LNCAP (cell line): ENCODE measurements at regions not wholly inside any gene's neighbourhood (a gene's known extent, or its start where the extent isn't known, plus 50 kb on each side); places are given as distances from the start of the nearest gene placed in this dataset.

ENCODE experiments used
- TF ChIP-seq, protein P1 (sequence below): fragments of 450-650 bp; IDR thresholded peaks from 2 replicates; pipeline ENCODE4 v1.5.1; 2017; ENCODE audit warnings: mild to moderate bottlenecking

DNA sequence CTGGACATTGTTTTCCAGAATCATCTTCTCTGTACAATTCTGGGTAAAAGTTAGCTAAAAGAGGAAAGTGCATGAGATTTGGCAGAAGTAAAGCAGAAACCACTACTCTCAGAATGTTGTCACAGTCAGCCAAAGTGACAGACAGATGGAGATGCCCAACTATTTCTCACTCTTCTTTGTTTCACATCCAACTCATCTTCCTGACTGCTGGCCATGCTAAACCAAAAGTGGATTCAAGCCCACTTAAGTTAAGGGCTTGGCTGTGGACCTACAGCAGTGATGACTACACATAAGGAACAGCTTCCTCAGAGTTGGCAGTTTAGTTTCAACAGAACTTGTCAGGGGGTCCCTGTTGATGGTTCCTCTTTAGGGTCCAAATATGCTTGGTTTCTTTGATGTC, 730.2 kb downstream of the LRRIQ3 start:
- TF ChIP-seq, protein P1, sequence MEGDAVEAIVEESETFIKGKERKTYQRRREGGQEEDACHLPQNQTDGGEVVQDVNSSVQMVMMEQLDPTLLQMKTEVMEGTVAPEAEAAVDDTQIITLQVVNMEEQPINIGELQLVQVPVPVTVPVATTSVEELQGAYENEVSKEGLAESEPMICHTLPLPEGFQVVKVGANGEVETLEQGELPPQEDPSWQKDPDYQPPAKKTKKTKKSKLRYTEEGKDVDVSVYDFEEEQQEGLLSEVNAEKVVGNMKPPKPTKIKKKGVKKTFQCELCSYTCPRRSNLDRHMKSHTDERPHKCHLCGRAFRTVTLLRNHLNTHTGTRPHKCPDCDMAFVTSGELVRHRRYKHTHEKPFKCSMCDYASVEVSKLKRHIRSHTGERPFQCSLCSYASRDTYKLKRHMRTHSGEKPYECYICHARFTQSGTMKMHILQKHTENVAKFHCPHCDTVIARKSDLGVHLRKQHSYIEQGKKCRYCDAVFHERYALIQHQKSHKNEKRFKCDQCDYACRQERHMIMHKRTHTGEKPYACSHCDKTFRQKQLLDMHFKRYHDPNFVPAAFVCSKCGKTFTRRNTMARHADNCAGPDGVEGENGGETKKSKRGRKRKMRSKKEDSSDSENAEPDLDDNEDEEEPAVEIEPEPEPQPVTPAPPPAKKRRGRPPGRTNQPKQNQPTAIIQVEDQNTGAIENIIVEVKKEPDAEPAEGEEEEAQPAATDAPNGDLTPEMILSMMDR: no peak

DNA sequence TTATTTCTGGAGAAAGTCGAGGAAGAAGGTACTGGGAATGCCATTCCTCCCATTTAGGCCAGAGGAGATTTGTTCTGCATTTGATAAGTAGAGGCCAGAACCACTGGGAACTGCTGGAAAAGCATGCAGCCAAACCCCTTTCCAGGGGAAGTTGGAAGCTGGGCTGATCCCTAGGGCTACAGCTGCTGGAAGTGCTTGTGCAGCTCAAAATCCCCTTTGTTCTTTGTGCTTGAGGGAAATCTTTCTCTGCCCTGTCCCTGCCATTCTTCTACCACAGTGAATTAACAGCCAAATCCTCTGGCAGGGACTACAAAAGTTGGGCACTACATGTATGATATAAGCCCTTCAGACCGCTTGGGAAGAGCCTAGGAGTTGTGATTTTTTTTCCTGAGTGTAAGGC, 734.1 kb downstream of the LRRIQ3 start:
- TF ChIP-seq, protein P1: no peak

DNA sequence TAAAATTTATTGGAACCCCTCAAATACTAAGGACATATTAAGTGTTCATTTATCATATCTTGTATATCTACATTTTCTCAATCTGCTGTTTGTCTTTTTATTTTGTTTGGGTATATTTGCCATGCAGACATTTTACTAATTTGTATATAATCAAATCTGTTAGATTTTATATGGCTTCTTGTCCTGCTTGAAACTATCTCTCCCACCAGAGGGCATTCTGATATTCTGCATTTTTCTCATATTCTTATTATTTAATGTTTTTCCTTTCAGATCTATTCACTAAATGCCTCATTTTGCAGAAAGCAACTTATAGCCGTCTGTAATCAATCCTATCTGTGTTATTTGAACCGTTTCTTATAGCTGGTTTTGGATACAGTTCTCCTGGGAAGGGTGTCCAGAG, 745.5 kb downstream of the LRRIQ3 start:
- TF ChIP-seq, protein P1: no peak

DNA sequence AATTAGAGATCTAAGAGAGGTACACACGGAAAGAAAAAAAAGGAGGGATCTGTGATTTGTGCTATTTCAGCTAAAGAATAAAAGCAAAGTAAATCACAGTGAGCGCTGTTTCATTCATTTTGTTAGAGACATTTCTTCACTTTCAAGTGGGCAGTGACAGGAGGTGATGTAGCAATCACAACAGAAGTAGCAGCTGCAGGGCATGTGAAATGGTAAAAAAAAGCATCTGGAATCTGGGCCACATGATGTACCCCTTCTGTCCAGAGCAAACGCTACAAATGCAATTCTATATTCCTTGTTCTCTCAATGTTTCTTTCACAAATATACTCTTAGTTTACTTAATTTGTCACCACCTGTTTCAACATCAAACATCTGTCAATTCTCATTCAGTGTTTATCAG, 786.5 kb downstream of the LRRIQ3 start:
- TF ChIP-seq, protein P1: no peak

DNA sequence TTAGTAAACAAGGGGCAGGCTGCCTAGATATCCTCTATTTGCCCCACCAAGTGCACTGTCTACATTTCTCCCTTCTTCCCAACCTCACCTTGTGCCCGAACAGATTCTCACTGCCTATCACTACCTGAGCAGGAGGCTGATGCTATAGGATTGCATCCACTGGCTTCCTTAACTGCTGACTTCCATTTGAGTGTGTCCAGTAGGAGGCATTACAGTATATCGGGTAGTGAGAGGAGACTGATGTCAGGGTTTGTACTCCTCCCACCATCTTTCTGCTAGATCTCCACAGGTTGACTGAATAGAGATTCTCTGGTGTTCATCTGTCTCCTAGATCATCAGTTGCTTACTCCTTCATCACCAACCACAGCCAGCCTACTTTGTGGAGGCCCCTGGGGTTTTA, 796.3 kb downstream of the LRRIQ3 start:
- TF ChIP-seq, protein P1: no peak

DNA sequence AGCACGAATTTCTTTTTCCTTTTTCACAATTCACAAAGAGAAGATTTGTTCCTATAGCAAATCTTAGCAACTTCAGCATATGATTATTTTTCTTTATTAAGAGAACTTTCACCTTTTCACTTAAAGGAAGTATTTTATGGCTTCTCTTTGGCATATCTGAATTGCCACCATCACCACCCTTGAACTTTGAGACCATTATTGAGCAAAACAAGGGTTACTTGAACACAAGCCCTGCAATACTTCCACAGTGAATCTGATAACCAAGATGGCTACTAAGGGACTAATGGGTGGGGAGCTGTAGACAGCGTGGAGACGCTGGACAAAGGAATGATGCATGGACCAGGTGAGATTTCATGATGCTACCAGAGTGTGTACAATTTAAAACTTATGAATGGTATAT, 815.0 kb downstream of the LRRIQ3 start:
- TF ChIP-seq, protein P1: no peak

DNA sequence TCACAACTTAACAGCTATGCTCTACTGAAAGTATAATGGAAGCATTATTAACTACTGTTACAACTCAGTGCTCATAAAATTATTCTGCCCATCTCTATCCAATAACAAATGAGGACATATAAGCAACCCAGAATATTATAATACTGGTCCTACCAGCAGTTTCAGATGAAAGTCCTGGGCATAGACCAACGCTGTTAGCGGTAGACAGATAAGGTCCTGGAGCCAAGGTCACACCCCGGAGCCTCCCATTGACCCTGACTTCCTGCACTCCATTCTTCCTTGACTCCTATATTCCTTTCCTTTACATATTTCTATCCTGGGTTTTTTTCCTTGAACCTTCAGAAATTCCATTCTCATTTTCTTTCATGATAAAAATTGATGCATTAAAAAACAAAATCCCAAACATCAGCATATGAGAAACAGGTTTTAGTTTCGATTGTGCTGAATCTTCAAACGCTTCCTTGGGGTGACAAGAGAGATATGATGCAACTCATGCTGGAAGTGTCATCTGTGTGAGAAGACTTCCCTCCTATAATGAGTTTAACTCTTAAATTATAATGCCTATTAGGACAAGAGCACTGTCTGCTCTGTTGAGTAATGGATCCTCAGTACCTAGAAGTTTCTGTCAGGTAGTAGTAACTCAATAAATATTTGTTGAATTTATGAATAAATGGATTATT, 831.1 kb downstream of the LRRIQ3 start:
- TF ChIP-seq, protein P1: no peak

DNA sequence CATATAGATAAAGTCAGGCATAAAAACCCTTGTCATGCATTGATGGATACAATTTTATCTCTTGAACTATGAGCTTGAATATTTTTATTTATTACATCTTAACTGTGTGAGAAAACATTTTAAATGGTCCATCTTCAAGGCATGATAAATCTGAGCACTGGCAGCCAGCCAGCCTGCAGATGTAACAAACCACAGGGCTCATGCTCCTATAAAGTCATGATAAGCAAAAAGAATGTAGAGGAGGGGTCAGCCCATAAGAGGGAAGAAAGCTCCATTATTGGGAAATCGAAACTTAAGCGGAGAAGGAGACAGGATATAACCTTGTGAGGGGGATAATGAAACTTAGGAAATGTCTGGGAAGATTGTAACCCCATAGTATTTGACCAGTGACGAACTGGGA, 839.0 kb downstream of the LRRIQ3 start:
- TF ChIP-seq, protein P1: no peak
